Fibroblast of lung (primary cell): ENCODE measurements at regions not wholly inside any gene's neighbourhood (a gene's known extent, or its start where the extent isn't known, plus 50 kb on each side); places are given as distances from the start of the nearest gene placed in this dataset.

ENCODE experiments used
- CTCF ChIP-seq, 2 donors: IDR thresholded peaks in 1 of 2; conservative IDR thresholded peaks in 1 of 2; 1 replicate in 1 of 2; 2 replicates in 1 of 2; pipeline ENCODE4 v1.5.1; 2011 to 2012; ENCODE audit warnings: low read length in 2 of 2, control low read depth in 1 of 2, inconsistent platforms in 1 of 2, low read depth in 1 of 2, mild to moderate bottlenecking in 1 of 2
- EZH2 ChIP-seq: IDR thresholded peaks from 2 replicates; pipeline ENCODE4 v1.5.1; 2012; ENCODE audit warnings: low read length, control low read depth, mild to moderate bottlenecking; ENCODE audit errors: missing control alignments

GRCh38 chr18:8944871-8945245 is 157.6 kb upstream of the NDUFV2 start:
- TF ChIP-seq CTCF (conservative IDR thresholded peaks at IDR 0.05 in 1 of 2, IDR thresholded peaks at IDR 0.05 in 1 of 2; ENCODE audit: low read depth in 1 of 2, low read length in 2 of 2): no peak
- no peak for TF ChIP-seq EZH2
